HFFc6 (cell line): ENCODE measurements at regions not wholly inside any gene's neighbourhood (a gene's known extent, or its start where the extent isn't known, plus 50 kb on each side); places are given as distances from the start of the nearest gene placed in this dataset.

ENCODE experiments used
- DNase-seq: peaks from one replicate; pipeline ENCODE4 v3.0.0-alpha.2; 2018
- H3K27ac Mint-ChIP-seq: 2 replicates; pipeline ENCODE4 v1.8.0; 2020; ENCODE audit warnings: mild to moderate bottlenecking, mixed read lengths
- H3K27me3 Mint-ChIP-seq: 2 replicates; pipeline ENCODE4 v1.8.0; 2021; ENCODE audit warnings: mild to moderate bottlenecking, moderate library complexity, mixed read lengths; ENCODE audit not compliant: insufficient read depth
- H3K36me3 Mint-ChIP-seq: 2 replicates; pipeline ENCODE4 v1.8.0; 2021; ENCODE audit warnings: low read depth, mixed read lengths
- H3K4me1 Mint-ChIP-seq: 2 replicates; pipeline ENCODE4 v1.8.0; 2020; ENCODE audit warnings: low read depth, mixed read lengths
- H3K4me3 Mint-ChIP-seq: 2 replicates; pipeline ENCODE4 v1.8.0; 2020; ENCODE audit warnings: mild to moderate bottlenecking, moderate library complexity, mixed read lengths
- H3K9me3 Mint-ChIP-seq: 2 replicates; pipeline ENCODE4 v1.8.0; 2020; ENCODE audit warnings: mild to moderate bottlenecking, mixed read lengths
- TF ChIP-seq, protein P1 (sequence below): fragments of 200-600 bp; sonication (generic); IDR thresholded peaks from 2 replicates; pipeline ENCODE4 v1.5.0; 2021; ENCODE audit warnings: antibody characterized with exemption, mild to moderate bottlenecking

DNA sequence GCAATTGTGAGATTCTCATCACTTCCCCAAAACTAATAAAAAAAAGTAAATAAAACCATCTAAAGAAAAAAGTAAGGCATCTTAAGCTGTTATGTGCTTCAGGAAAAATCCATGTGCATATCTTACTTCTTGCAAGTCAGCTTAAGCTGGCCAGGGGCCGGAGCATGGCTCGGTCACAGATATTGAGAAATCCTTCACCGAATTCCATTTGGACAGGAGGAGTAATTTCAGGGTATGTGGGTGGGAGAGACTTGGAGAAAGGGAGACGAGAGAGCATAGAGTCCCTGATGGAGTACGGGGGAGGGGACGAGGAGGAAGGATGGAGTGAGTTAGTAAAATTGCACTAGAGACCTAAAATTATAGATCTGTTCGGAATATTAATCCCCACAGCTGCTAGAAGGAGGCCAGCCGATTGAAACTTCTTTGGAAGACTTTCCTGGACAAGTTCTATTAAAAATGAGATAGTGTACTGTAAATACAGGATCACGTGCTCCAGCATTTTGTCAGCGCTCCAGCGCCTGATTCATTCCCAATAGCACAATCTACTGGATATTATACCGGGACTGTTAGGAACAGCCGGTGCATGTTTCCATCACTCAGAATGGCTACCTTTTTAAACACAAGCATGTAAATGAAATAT, 438.5 kb downstream of the ZNF516 start:
- H3K27ac Mint-ChIP-seq = no peak overlapping the region
- no peak for DNase-seq

DNA sequence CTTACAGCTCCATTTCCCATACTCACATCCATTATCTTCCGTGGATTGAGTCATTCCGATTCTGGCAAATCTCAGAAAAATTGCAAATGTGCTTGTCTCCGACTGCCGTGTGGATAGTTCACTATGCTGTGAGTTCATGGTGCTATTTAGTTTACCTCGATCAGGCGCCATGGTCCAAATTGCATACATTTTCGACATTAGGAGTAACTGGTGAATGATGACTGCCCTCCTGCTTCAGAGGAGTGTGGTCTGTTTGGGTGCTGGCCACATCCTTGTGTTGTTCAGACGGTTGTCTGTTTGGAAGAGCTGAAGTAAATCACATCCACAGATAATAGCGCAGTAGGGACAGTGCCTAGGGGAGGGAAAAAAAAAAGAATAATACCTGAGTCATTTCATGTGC, 439.5 kb downstream of the ZNF516 start:
- Mint-ChIP-seq H3K9me3 (peaks cover 58% of the 10 kb centered on the region), H3K4me1 (no peaks in the 10 kb centered on the region), H3K4me3 (no peak overlapping the region), H3K36me3 (no peaks in the 10 kb centered on the region), H3K27ac (no peak overlapping the region), H3K27me3 (no peaks in the 10 kb centered on the region; the same call in 1 of the 2 replicates)
- TF ChIP-seq, protein P1, sequence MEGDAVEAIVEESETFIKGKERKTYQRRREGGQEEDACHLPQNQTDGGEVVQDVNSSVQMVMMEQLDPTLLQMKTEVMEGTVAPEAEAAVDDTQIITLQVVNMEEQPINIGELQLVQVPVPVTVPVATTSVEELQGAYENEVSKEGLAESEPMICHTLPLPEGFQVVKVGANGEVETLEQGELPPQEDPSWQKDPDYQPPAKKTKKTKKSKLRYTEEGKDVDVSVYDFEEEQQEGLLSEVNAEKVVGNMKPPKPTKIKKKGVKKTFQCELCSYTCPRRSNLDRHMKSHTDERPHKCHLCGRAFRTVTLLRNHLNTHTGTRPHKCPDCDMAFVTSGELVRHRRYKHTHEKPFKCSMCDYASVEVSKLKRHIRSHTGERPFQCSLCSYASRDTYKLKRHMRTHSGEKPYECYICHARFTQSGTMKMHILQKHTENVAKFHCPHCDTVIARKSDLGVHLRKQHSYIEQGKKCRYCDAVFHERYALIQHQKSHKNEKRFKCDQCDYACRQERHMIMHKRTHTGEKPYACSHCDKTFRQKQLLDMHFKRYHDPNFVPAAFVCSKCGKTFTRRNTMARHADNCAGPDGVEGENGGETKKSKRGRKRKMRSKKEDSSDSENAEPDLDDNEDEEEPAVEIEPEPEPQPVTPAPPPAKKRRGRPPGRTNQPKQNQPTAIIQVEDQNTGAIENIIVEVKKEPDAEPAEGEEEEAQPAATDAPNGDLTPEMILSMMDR = no peak
- DNase-seq = no peak

More for the DNA sequence above, 438.5 kb downstream of the ZNF516 start:
- no peaks in the 10 kb centered on the region for H3K36me3 Mint-ChIP-seq
- no peaks in the 10 kb centered on the region; the same call in 1 of the 2 replicates for H3K27me3 Mint-ChIP-seq
- no peaks in the 10 kb centered on the region for H3K4me1 Mint-ChIP-seq
- H3K9me3 Mint-ChIP-seq = peaks cover 50% of the 10 kb centered on the region
- TF ChIP-seq, protein P1 = no peak
- H3K4me3 Mint-ChIP-seq = no peak overlapping the region

DNA sequence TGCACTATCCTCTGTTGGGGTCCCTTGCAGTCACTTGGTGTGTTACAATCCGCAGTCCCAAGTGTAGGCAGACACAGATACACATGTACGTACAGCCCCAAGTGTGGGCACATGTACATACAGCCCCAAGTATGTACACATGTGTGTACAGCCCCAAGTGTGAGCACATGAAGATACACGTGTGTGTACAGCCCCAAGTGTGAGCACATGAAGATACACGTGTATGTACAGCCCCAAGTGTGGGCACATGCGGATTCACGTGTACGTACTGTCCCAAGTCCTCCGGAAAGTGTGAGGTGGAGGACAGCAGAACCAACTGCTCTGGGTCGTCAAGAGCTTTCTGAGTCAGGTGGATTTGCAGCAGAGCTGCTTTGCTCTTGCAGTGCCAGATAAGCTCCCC, 440.0 kb downstream of the ZNF516 start:
- H3K36me3 Mint-ChIP-seq = no peaks in the 10 kb centered on the region
- DNase-seq = no peak
- H3K4me3 Mint-ChIP-seq = no peak overlapping the region
- no peaks in the 10 kb centered on the region; the same call in 1 of the 2 replicates for H3K27me3 Mint-ChIP-seq
- TF ChIP-seq, protein P1 = no peak
- no peaks in the 10 kb centered on the region for H3K4me1 Mint-ChIP-seq
- no peak overlapping the region for H3K27ac Mint-ChIP-seq
- H3K9me3 Mint-ChIP-seq = peaks cover 58% of the 10 kb centered on the region

DNA sequence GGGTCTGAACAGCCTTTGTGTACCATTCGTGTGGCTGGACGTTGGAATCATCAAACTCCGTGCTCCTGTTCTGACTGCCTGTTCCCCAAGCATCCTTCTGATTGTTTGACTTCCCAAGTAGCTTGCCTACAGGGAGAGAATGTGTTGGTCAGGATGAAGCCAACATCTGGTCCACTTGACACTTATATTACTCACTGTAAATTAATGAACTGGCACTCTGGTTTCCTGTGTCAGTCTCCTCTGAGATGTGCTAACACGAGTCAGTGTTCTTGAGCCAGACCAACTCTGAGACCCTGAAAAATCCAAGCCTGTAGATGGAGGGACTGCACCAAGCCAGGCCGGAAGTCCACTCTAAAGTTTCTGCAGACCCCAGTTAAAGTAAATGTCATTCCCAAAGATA, 440.9 kb downstream of the ZNF516 start:
- DNase-seq = no peak

DNA sequence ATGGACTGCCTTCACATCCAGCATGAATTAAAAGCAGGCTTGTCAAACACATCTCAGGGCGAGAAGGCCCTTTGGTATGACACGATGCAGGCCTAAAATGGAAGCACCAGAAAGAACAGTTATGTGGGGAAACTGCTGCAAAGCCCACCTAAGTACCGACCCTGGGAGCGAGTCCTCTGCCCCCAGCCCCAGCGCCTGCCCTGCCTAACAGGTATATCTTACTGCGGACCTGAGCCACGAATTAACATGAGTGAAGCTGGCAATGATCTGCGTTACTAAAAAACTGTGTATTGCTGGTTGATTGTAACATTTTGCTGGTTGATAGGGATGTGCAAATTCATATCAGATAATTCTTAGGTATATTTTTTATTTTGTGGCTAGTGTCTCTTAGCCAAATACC, 441.5 kb downstream of the ZNF516 start:
- Mint-ChIP-seq H3K9me3 (peaks cover 69% of the 10 kb centered on the region), H3K4me3 (no peak overlapping the region), H3K27me3 (no peaks in the 10 kb centered on the region; the same call in 1 of the 2 replicates), H3K36me3 (no peaks in the 10 kb centered on the region), H3K4me1 (no peaks in the 10 kb centered on the region), H3K27ac (no peak overlapping the region)
- no peak for DNase-seq
- TF ChIP-seq, protein P1 = no peak

More for the DNA sequence above, 440.9 kb downstream of the ZNF516 start:
- TF ChIP-seq, protein P1 = no peak
- H3K36me3 Mint-ChIP-seq = no peaks in the 10 kb centered on the region
- no peak overlapping the region for H3K4me3 Mint-ChIP-seq
- no peaks in the 10 kb centered on the region; the same call in 1 of the 2 replicates for H3K27me3 Mint-ChIP-seq
- H3K4me1 Mint-ChIP-seq = no peaks in the 10 kb centered on the region
- no peak overlapping the region for H3K27ac Mint-ChIP-seq
- peaks cover 63% of the 10 kb centered on the region for H3K9me3 Mint-ChIP-seq
